Mesenchymal stem cell (in vitro differentiated cells and primary cell): ENCODE measurements at regions not wholly inside any gene's neighbourhood (a gene's known extent, or its start where the extent isn't known, plus 50 kb on each side); places are given as distances from the start of the nearest gene placed in this dataset.
A peak's percentile ranks its signal among the peaks of the same experiment; 100 is the strongest.

Source experiments
- DNase-seq: peaks from one replicate; pipeline ENCODE4 v3.0.0-alpha.2; 2013
- H2AFZ ChIP-seq: one replicate; pipeline ENCODE4 v1.6.1; 2013; ENCODE audit warnings: low read depth, mild to moderate bottlenecking, control low read depth, inconsistent platforms, low read length, moderate library complexity
- H2AK5ac ChIP-seq: 2 replicates; pipeline ENCODE4 v1.6.1; 2013; ENCODE audit warnings: low read length, moderate library complexity, mild to moderate bottlenecking, inconsistent platforms; ENCODE audit not compliant: severe bottlenecking
- H2BK120ac ChIP-seq: one replicate; pipeline ENCODE4 v1.6.1; 2013; ENCODE audit warnings: low read depth, mild to moderate bottlenecking, inconsistent platforms, low read length, moderate library complexity
- H2BK12ac ChIP-seq, 2 experiments: one replicate each; pipeline ENCODE4 v1.6.1; 2013; ENCODE audit warnings: inconsistent platforms in 2 of 2, low read length in 2 of 2, mild to moderate bottlenecking in 2 of 2, moderate library complexity in 2 of 2, control low read depth in 1 of 2
- H2BK15ac ChIP-seq: one replicate; pipeline ENCODE4 v1.6.1; 2013; ENCODE audit warnings: mild to moderate bottlenecking, low read depth, inconsistent platforms; ENCODE audit not compliant: poor library complexity, severe bottlenecking
- H2BK5ac ChIP-seq: 2 replicates; pipeline ENCODE4 v1.6.1; 2013; ENCODE audit warnings: low read depth, mild to moderate bottlenecking, low read length, control low read depth, inconsistent platforms; ENCODE audit not compliant: poor library complexity, severe bottlenecking
- H3K14ac ChIP-seq, 2 experiments: one replicate each; pipeline ENCODE4 v1.6.1; 2013; ENCODE audit warnings: inconsistent platforms in 2 of 2, low read length in 2 of 2, control low read depth in 1 of 2, mild to moderate bottlenecking in 1 of 2, moderate library complexity in 1 of 2
- H3K18ac ChIP-seq, 2 experiments: one replicate each; pipeline ENCODE4 v1.6.1; 2013; ENCODE audit warnings: inconsistent platforms in 2 of 2, low read length in 2 of 2, control low read depth in 1 of 2, low read depth in 1 of 2, mild to moderate bottlenecking in 1 of 2
- H3K23ac ChIP-seq, 2 experiments: one replicate each; pipeline ENCODE4 v1.6.1; 2013; ENCODE audit warnings: inconsistent platforms in 2 of 2, low read length in 2 of 2, mild to moderate bottlenecking in 2 of 2, moderate library complexity in 2 of 2, control low read depth in 1 of 2
- H3K27ac ChIP-seq: 2 replicates; pipeline ENCODE4 v1.5.1; 2013; ENCODE audit warnings: mild to moderate bottlenecking, moderate library complexity, low read length, control low read depth, inconsistent platforms; ENCODE audit not compliant: poor library complexity, severe bottlenecking
- H3K27me3 ChIP-seq, 2 experiments: 2 replicates each; pipeline versions ENCODE4 v1.6.1 to v1.7.0; 2013; ENCODE audit warnings: low read length in 2 of 2, mild to moderate bottlenecking in 2 of 2, moderate library complexity in 2 of 2, control low read depth in 1 of 2, inconsistent platforms in 1 of 2; ENCODE audit not compliant: control insufficient read depth in 1 of 2, insufficient read depth in 1 of 2
- H3K36me3 ChIP-seq, 2 experiments: 2 replicates each; pipeline versions ENCODE4 v1.6.1 to v1.7.0; 2013; ENCODE audit warnings: low read length in 2 of 2, control low read depth in 1 of 2, inconsistent platforms in 1 of 2, low read depth in 1 of 2, mild to moderate bottlenecking in 1 of 2; ENCODE audit not compliant: insufficient read depth in 2 of 2, control insufficient read depth in 1 of 2
- H3K4ac ChIP-seq, 2 experiments: one replicate each; pipeline ENCODE4 v1.6.1; 2013; ENCODE audit warnings: inconsistent platforms in 2 of 2, low read length in 2 of 2, mild to moderate bottlenecking in 2 of 2, moderate library complexity in 2 of 2, control low read depth in 1 of 2, low read depth in 1 of 2
- H3K4me1 ChIP-seq: 2 replicates; pipeline ENCODE4 v1.6.1; 2013; ENCODE audit warnings: low read depth, low read length, control low read depth; ENCODE audit not compliant: control insufficient read depth, insufficient read depth
- H3K4me2 ChIP-seq: 2 replicates; pipeline ENCODE4 v1.6.1; 2013; ENCODE audit warnings: low read length, mild to moderate bottlenecking, inconsistent platforms; ENCODE audit not compliant: poor library complexity, severe bottlenecking
- H3K4me3 ChIP-seq, 2 experiments: 2 replicates each; pipeline versions ENCODE4 v1.5.1 to v1.7.0; 2013; ENCODE audit warnings: low read length in 2 of 2, mild to moderate bottlenecking in 2 of 2, control low read depth in 1 of 2, low read depth in 1 of 2; ENCODE audit not compliant: insufficient read depth in 1 of 2
- H3K79me1 ChIP-seq: replicated peaks from 2 replicates; pipeline ENCODE4 v1.6.1; 2013; ENCODE audit warnings: mild to moderate bottlenecking, control low read depth, low read length, inconsistent platforms; ENCODE audit not compliant: poor library complexity, severe bottlenecking
- H3K9ac ChIP-seq: 2 replicates; pipeline ENCODE4 v1.7.0; 2013; ENCODE audit warnings: mild to moderate bottlenecking, low read length, moderate library complexity
- H3K9me3 ChIP-seq: 2 replicates; pipeline ENCODE4 v1.7.0; 2013; ENCODE audit warnings: mild to moderate bottlenecking, low read length; ENCODE audit not compliant: control insufficient read depth
- H4K8ac ChIP-seq: one replicate; pipeline ENCODE4 v1.6.1; 2013; ENCODE audit warnings: inconsistent platforms, mild to moderate bottlenecking, low read length, moderate library complexity
- H4K91ac ChIP-seq: one replicate; pipeline ENCODE4 v1.6.1; 2013; ENCODE audit warnings: mild to moderate bottlenecking, low read length, inconsistent platforms
- WGBS: methylation state at CpG from one replicate; pipeline ENCODE4 v1.1.7; 2013; ENCODE audit warnings: mixed read lengths; 5-methylcytosine and 5-hydroxymethylcytosine counted together

DNA sequence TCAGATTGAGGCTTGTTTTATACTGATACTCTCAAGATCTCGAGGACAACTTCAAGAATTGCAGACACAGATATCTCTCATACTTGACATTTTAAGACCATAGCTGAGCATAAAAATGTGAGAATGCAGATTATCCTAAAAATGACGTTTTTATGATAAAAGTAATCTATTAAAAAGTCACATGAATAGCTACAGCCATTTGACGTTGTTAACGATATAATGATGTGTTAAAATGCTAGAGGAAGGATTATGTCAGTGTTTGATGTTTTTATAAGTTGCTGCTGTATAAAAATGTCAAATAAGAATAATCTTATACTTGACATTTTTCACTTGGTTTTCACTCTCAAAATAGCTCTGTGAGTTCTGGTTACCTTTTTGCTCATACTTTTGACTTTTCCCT lies 67.1 kb upstream of the NPVF start:
- H4K8ac ChIP-seq, result no peak overlapping the region
- H3K14ac ChIP-seq, result no peak overlapping the region
- no peak overlapping the region for H3K27ac ChIP-seq
- 89% methylated on average over 3 of the region's 4 CpGs for WGBS
- H2AFZ ChIP-seq, result no peak overlapping the region
- H3K9ac ChIP-seq, result no peak overlapping the region
- no peak overlapping the region for H3K23ac ChIP-seq
- no peak overlapping the region for H3K4ac ChIP-seq
- no peak overlapping the region for H2AK5ac ChIP-seq
- H3K4me1 ChIP-seq, result no peaks in the 10 kb centered on the region
- no peak overlapping the region for H2BK12ac ChIP-seq
- H3K36me3 ChIP-seq, result no peaks in the 10 kb centered on the region
- no peak overlapping the region for H3K4me3 ChIP-seq
- no peaks in the 10 kb centered on the region for H3K27me3 ChIP-seq
- H4K91ac ChIP-seq, result no peak overlapping the region
- no peak overlapping the region for H3K18ac ChIP-seq
- H2BK120ac ChIP-seq, result no peak overlapping the region
- H3K4me2 ChIP-seq, result no peak overlapping the region
- no peak overlapping the region for H2BK5ac ChIP-seq
- H3K9me3 ChIP-seq, result no peaks in the 10 kb centered on the region
- H2BK15ac ChIP-seq, result no peak overlapping the region
- H3K79me1 ChIP-seq, result no peaks in the 10 kb centered on the region
- DNase-seq, result no peak

DNA sequence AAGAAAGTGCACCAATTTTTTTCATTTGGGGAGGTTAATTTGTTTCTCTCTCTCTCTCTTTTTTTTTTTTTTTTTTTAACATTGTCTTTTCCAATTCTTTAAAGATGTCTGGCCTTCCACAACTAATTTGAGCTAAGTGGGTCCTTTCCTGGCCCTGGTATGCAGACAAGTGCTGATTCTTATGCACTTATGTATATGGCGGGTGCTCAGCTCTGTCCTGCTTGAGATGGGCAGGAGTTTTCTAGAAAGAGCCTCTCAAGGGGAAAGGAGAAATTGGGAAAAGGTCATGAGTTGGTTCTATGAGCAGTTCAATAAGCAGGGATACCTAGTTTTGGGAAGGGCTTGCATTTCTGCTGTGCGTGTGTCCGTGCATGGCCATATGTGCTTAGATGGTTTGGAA lies 67.8 kb upstream of the NPVF start:
- H3K4me2 ChIP-seq, result no peak overlapping the region
- H3K27me3 ChIP-seq, result no peaks in the 10 kb centered on the region
- H3K27ac ChIP-seq, result no peak overlapping the region
- no peak overlapping the region for H2AFZ ChIP-seq
- no peak overlapping the region for H3K4me3 ChIP-seq
- no peaks in the 10 kb centered on the region for H3K4me1 ChIP-seq
- H3K79me1 ChIP-seq, result no peaks in the 10 kb centered on the region
- H3K9ac ChIP-seq, result no peak overlapping the region
- no peak overlapping the region for H4K8ac ChIP-seq
- no peak overlapping the region for H2BK5ac ChIP-seq
- H3K36me3 ChIP-seq, result no peaks in the 10 kb centered on the region
- no peak overlapping the region for H2BK12ac ChIP-seq
- H2BK15ac ChIP-seq, result no peak overlapping the region
- DNase-seq, result no peak
- H2BK120ac ChIP-seq, result no peak overlapping the region
- H3K9me3 ChIP-seq, result no peaks in the 10 kb centered on the region
- no peak overlapping the region for H4K91ac ChIP-seq
- 97% methylated on average over 2 of the region's 3 CpGs for WGBS
- H3K23ac ChIP-seq, result no peak overlapping the region
- no peak overlapping the region for H2AK5ac ChIP-seq
- no peak overlapping the region for H3K18ac ChIP-seq
- H3K4ac ChIP-seq, result no peak overlapping the region
- no peak overlapping the region for H3K14ac ChIP-seq

- Histone ChIP-seq H2BK12ac (no peak overlapping the region), H3K36me3 (no peaks in the 10 kb centered on the region), H3K4ac (no peak overlapping the region), H3K27ac (no peak overlapping the region), H3K23ac (no peak overlapping the region), H3K79me1 (no peaks in the 10 kb centered on the region), H4K8ac (no peak overlapping the region), H2BK120ac (no peak overlapping the region), H3K14ac (no peak overlapping the region), H3K4me1 (no peaks in the 10 kb centered on the region), H3K9ac (no peak overlapping the region), H3K4me3 (no peak overlapping the region), H2BK15ac (no peak overlapping the region), H2AK5ac (no peak overlapping the region), H2AFZ (no peak overlapping the region), H3K4me2 (no peak overlapping the region), H2BK5ac (no peak overlapping the region), H3K18ac (no peak overlapping the region), H3K27me3 (no peaks in the 10 kb centered on the region), H3K9me3 (no peaks in the 10 kb centered on the region), H4K91ac (no peak overlapping the region)
- DNase-seq, result peak; percentile 25
- no CpG with 5 or more reads among the region's 1 CpG for WGBS
Observed at GRCh38 chr7:25297278-25297677, 69.0 kb upstream of the NPVF start.

DNA sequence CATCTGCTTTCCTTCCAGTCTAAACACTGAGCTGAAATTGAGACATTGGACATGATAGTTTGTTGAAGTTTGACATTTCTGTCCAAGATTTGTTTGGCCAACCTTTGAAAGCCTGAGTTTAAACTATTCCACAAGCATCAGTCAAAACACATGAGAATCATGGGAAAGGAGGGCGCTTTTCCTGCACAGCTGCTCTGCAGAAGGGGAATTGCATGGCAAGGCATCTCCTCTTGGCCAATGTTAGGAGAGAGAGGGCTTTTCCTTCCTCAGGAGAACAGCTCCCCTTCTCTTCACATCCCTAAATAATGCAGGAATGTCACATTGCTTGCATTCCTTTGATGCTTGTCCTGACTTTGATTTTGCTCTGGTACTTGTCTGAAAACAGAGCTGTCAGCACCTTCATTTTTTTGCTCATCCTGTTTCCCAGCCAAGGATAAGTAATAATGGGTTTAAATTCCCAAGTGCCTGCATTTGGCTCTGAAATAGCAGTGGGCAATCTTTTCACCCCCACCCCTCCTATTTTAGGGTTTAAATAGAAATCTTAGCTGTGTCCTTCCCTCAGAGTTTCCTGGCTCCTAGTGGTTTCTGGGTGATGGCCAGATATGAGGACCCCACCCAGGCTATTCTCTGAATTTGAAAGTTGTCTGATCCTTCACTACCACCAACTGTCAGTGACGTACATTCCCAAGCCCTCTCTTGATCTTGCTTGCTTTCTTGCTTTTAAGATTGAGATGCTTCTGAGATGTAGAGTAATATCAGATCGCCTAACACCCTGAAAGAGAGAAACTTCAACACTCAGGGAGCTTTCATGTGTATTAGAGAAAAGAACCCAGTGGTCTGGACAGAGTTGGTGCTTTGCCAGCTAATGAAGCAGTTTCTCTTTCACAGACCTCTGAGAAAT lies 75.2 kb upstream of the NPVF start:
- peak; percentile 62 for DNase-seq
- no peak overlapping the region for H4K8ac ChIP-seq
- H2BK12ac ChIP-seq, result no peak overlapping the region
- H3K36me3 ChIP-seq, result no peaks in the 10 kb centered on the region
- H3K27me3 ChIP-seq, result no peaks in the 10 kb centered on the region
- H4K91ac ChIP-seq, result no peak overlapping the region
- peak overlapping the region; percentile 61 for H2AFZ ChIP-seq
- no peak overlapping the region for H2BK5ac ChIP-seq
- no peak overlapping the region for H2AK5ac ChIP-seq
- H3K27ac ChIP-seq, result peak overlapping the region; percentile 38
- no peak overlapping the region for H2BK15ac ChIP-seq
- no peak overlapping the region for H3K4me3 ChIP-seq
- H3K79me1 ChIP-seq, result no peaks in the 10 kb centered on the region
- no peak overlapping the region for H3K14ac ChIP-seq
- no peak overlapping the region for H3K9ac ChIP-seq
- H3K4me2 ChIP-seq, result no peak overlapping the region
- WGBS, result 100% methylated on average over 1 of the region's 3 CpGs
- no peaks in the 10 kb centered on the region for H3K9me3 ChIP-seq
- no peaks in the 10 kb centered on the region for H3K4me1 ChIP-seq
- H3K23ac ChIP-seq, result no peak overlapping the region
- no peak overlapping the region for H3K4ac ChIP-seq
- peak overlapping the region in 1 of 2 experiments; percentile 11 for H3K18ac ChIP-seq
- H2BK120ac ChIP-seq, result no peak overlapping the region
